Liver (tissue), 3 donors: ENCODE measurements at regions not wholly inside any gene's neighbourhood (a gene's known extent, or its start where the extent isn't known, plus 50 kb on each side); places are given as distances from the start of the nearest gene placed in this dataset.

Experiments
- CTCF ChIP-seq: fragments of 150-350 bp; IDR thresholded peaks from 2 replicates; pipeline ENCODE4 v1.5.1; 2017; ENCODE audit warnings: improper control_type of control experiment, low read depth, low read length; ENCODE audit not compliant: missing input control
- FOXA1 ChIP-seq: IDR thresholded peaks from 2 replicates; pipeline ENCODE4 v1.6.1; 2016; ENCODE audit warnings: antibody characterized with exemption
- GABPA ChIP-seq, 2 donors: IDR thresholded peaks in 1 of 2; conservative IDR thresholded peaks in 1 of 2; 2 replicates each; pipeline ENCODE4 v1.6.1; 2016; ENCODE audit warnings: antibody characterized with exemption in 2 of 2, mild to moderate bottlenecking in 1 of 2, moderate library complexity in 1 of 2
- HNF4G ChIP-seq: IDR thresholded peaks from 2 replicates; pipeline ENCODE4 v1.6.1; 2016; ENCODE audit warnings: antibody characterized with exemption
- JUND ChIP-seq, 2 donors: IDR thresholded peaks; 2 replicates each; pipeline ENCODE4 v1.6.1; 2016; ENCODE audit warnings: antibody characterized with exemption in 2 of 2
- MAX ChIP-seq: IDR thresholded peaks from 2 replicates; pipeline ENCODE4 v1.6.1; 2016; ENCODE audit warnings: antibody characterized with exemption
- RXRA ChIP-seq, 2 donors: IDR thresholded peaks; 2 replicates each; pipeline ENCODE4 v1.6.1; 2017 to 2018; ENCODE audit warnings: antibody characterized with exemption in 2 of 2, mild to moderate bottlenecking in 1 of 2
- YY1 ChIP-seq: IDR thresholded peaks from 2 replicates; pipeline ENCODE4 v1.6.1; 2016; ENCODE audit warnings: antibody characterized with exemption, mild to moderate bottlenecking
- ZBTB33 ChIP-seq: IDR thresholded peaks from 2 replicates; pipeline ENCODE4 v1.6.1; 2016; ENCODE audit warnings: antibody characterized with exemption
- donor health status: healthy.
- donor health status: healthy.

GRCh38 chr14:97336816-97337215 lies 539.6 kb downstream of the VRK1 start:
- no peak for TF ChIP-seq CTCF
- TF ChIP-seq FOXA1: no peak
- TF ChIP-seq HNF4G: no peak
- no peak for TF ChIP-seq ZBTB33
- TF ChIP-seq RXRA (IDR thresholded peaks at IDR 0.05): no peak
- no peak for TF ChIP-seq YY1
- TF ChIP-seq GABPA (IDR thresholded peaks at IDR 0.05 in 1 of 2, conservative IDR thresholded peaks at IDR 0.05 in 1 of 2): no peak
- TF ChIP-seq MAX: no peak
- TF ChIP-seq JUND (IDR thresholded peaks at IDR 0.05): no peak
